VCaP (cell line): ENCODE measurements at regions not wholly inside any gene's neighbourhood (a gene's known extent, or its start where the extent isn't known, plus 50 kb on each side); places are given as distances from the start of the nearest gene placed in this dataset.

Experiments used
- H3K27ac ChIP-seq: fragments of 450-650 bp; 2 replicates; pipeline ENCODE4 v1.5.1; 2017
- CTCF ChIP-seq: fragments of 450-650 bp; conservative IDR thresholded peaks from 2 replicates; pipeline ENCODE4 v1.5.1; 2017; ENCODE audit warnings: mild to moderate bottlenecking, moderate library complexity

- H3K27ac ChIP-seq = no peak overlapping the region
- TF ChIP-seq CTCF = no peak
These were observed 1776.2 kb upstream of the SEL1L start for GRCh38 chr14:83309833-83310232.

GRCh38 chr14:83312511-83312910 is 1778.9 kb upstream of the SEL1L start:
- no peak for TF ChIP-seq CTCF
- no peak overlapping the region for H3K27ac ChIP-seq

GRCh38 chr14:83314764-83315163 is 1781.1 kb upstream of the SEL1L start:
- TF ChIP-seq CTCF = no peak
- no peak overlapping the region for H3K27ac ChIP-seq

- H3K27ac ChIP-seq = no peak overlapping the region
- no peak for TF ChIP-seq CTCF
These were observed 1782.7 kb upstream of the SEL1L start for GRCh38 chr14:83316356-83316755.

GRCh38 chr14:83320837-83321236 is 1787.2 kb upstream of the SEL1L start:
- no peak for TF ChIP-seq CTCF
- no peak overlapping the region for H3K27ac ChIP-seq

GRCh38 chr14:83331513-83331912 is 1797.9 kb upstream of the SEL1L start:
- H3K27ac ChIP-seq = no peak overlapping the region
- no peak for TF ChIP-seq CTCF

- no peak overlapping the region for H3K27ac ChIP-seq
- TF ChIP-seq CTCF = no peak
These were observed 1808.9 kb upstream of the SEL1L start for GRCh38 chr14:83342590-83342989.

- no peak overlapping the region for H3K27ac ChIP-seq
- no peak for TF ChIP-seq CTCF
These were observed 1814.2 kb upstream of the SEL1L start for GRCh38 chr14:83347874-83348273.
